DND-41 (cell line): ENCODE measurements at regions not wholly inside any gene's neighbourhood (a gene's known extent, or its start where the extent isn't known, plus 50 kb on each side); places are given as distances from the start of the nearest gene placed in this dataset.

Experiments
- CTCF ChIP-seq: IDR thresholded peaks from 2 replicates; pipeline ENCODE4 v1.5.1; 2012; ENCODE audit warnings: borderline replicate concordance, low read length, moderate library complexity, mild to moderate bottlenecking; ENCODE audit not compliant: poor library complexity, severe bottlenecking; ENCODE audit errors: extremely low read depth
- EZH2 ChIP-seq: IDR thresholded peaks from 3 replicates; pipeline ENCODE4 v1.6.1; 2012; ENCODE audit warnings: borderline replicate concordance, low read depth, mild to moderate bottlenecking, moderate library complexity, low read length, inconsistent platforms; ENCODE audit not compliant: severe bottlenecking

DNA sequence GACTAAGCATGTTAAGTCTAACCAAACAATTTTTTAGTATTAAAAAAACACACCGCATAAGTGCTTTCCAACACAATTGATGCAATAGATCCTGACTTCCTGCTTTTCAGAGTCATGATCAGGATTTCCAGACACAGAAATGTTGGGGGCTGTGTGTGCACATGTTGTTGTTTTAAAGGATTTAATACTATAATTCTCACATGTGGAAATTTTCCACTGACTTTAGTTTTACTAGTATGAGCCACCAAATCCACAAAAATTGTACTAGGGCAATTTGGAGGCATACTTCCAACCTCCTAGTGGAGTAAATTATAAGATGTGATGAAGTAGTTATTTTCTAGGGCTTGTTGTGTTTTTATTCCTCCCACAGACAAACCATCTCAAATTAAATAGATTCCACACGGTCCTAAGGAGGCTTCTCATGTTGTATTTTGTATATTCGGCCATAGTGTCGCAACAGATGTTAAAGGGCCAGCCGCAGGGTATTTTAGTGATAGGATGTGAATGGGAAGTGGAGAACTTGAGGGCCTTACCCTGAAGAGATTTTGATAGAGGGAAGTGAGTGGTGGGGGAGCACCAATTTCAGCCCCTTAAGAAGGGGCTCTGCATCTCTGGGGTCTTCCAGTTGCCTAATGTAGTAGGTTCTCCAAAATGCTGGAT, 108.9 kb upstream of the KLF7 start:
- TF ChIP-seq CTCF: no peak
- TF ChIP-seq EZH2: no peak
